Keratinocyte (primary cell): ENCODE measurements at regions not wholly inside any gene's neighbourhood (a gene's known extent, or its start where the extent isn't known, plus 50 kb on each side); places are given as distances from the start of the nearest gene placed in this dataset.

Experiments
- DNase-seq: peaks from one replicate; pipeline ENCODE4 v3.0.0-alpha.2; 2011; ENCODE audit warnings: low read depth, missing footprints, low spot score
- FAIRE-seq: peaks from 2 replicates; lab custom pipeline; 2011; peaks lifted over from hg19 to GRCh38; lab: Jason Lieb, UNC
- H2AFZ ChIP-seq: 2 replicates; pipeline ENCODE4 v1.6.0; 2012; ENCODE audit warnings: low read length, control low read depth, inconsistent platforms; ENCODE audit not compliant: control insufficient read depth
- H3K27ac ChIP-seq: 2 replicates; pipeline ENCODE4 v1.5.1; 2011; ENCODE audit warnings: low read length; ENCODE audit not compliant: control insufficient read depth, insufficient read depth
- H3K27me3 ChIP-seq: 3 replicates; pipeline ENCODE4 v1.6.0; 2011; ENCODE audit warnings: low read length; ENCODE audit not compliant: control insufficient read depth, insufficient read depth; ENCODE audit errors: extremely low read depth
- H3K36me3 ChIP-seq, 2 experiments: 2 replicates in 1 of 2; 3 replicates in 1 of 2; pipeline ENCODE4 v1.5.1; 2011; ENCODE audit warnings: low read length in 2 of 2, mild to moderate bottlenecking in 1 of 2; ENCODE audit not compliant: control insufficient read depth in 2 of 2, insufficient read depth in 2 of 2; ENCODE audit errors: extremely low read depth in 1 of 2
- H3K4me1 ChIP-seq: 3 replicates; pipeline ENCODE4 v1.5.1; 2011; ENCODE audit warnings: low read length; ENCODE audit not compliant: control insufficient read depth, insufficient read depth; ENCODE audit errors: extremely low read depth
- H3K4me2 ChIP-seq: 3 replicates; pipeline ENCODE4 v1.6.0; 2011; ENCODE audit warnings: low read depth, low read length; ENCODE audit not compliant: control insufficient read depth, insufficient read depth; ENCODE audit errors: extremely low read depth
- H3K4me3 ChIP-seq, 3 experiments: fragments of 200-600 bp in 1 of 3; sonication (generic) in 1 of 3; 2 replicates in 2 of 3; 3 replicates in 1 of 3; pipeline ENCODE4 v1.5.1; 2011 to 2016; ENCODE audit warnings: low read length in 3 of 3, mild to moderate bottlenecking in 3 of 3, control low read depth in 2 of 3, inconsistent platforms in 1 of 3, low read depth in 1 of 3, mixed read lengths in 1 of 3, mixed run types in 1 of 3, moderate library complexity in 1 of 3; ENCODE audit not compliant: control insufficient read depth in 2 of 3, insufficient read depth in 2 of 3; ENCODE audit errors: extremely low read depth in 1 of 3
- H3K79me2 ChIP-seq: 2 replicates; pipeline ENCODE4 v1.6.0; 2012; ENCODE audit warnings: low read length; ENCODE audit not compliant: control insufficient read depth, insufficient read depth
- H3K9ac ChIP-seq: 3 replicates; pipeline ENCODE4 v1.6.0; 2011; ENCODE audit warnings: low read length; ENCODE audit not compliant: control insufficient read depth, insufficient read depth; ENCODE audit errors: extremely low read depth
- H3K9me1 ChIP-seq: 3 replicates; pipeline ENCODE4 v1.6.0; 2011; ENCODE audit warnings: low read length; ENCODE audit not compliant: control insufficient read depth, insufficient read depth; ENCODE audit errors: extremely low read depth
- H3K9me3 ChIP-seq: 2 replicates; pipeline ENCODE4 v1.5.1; 2012; ENCODE audit warnings: low read depth, low read length; ENCODE audit not compliant: control insufficient read depth
- H4K20me1 ChIP-seq: 3 replicates; pipeline ENCODE4 v1.6.0; 2011; ENCODE audit warnings: low read length; ENCODE audit not compliant: control insufficient read depth, insufficient read depth; ENCODE audit errors: extremely low read depth
- CTCF ChIP-seq, 3 experiments: IDR thresholded peaks in 1 of 3; conservative IDR thresholded peaks in 1 of 3; optimal IDR thresholded peaks in 1 of 3; 2 replicates in 2 of 3; 3 replicates in 1 of 3; pipeline versions ENCODE3 to v1.5.1; 2011; ENCODE audit warnings: low read length in 3 of 3, mild to moderate bottlenecking in 3 of 3, moderate library complexity in 2 of 3, control low read depth in 1 of 3, inconsistent platforms in 1 of 3; ENCODE audit not compliant: insufficient read depth in 2 of 3; ENCODE audit errors: extremely low read depth in 1 of 3
- EZH2 ChIP-seq: IDR thresholded peaks from one replicate; pipeline ENCODE4 v1.6.1; 2012; ENCODE audit warnings: inconsistent platforms, mild to moderate bottlenecking, low read length, moderate library complexity
- dilution Hi-C: fragments of 300-500 bp; cut with MboI; formaldehyde crosslinking; loops from one replicate; pipeline ENCODE4 v1.7.0; 2020; ENCODE audit warnings: low sequenced_read_pairs; ENCODE audit not compliant: extremely low pct_ligation_motif_present

- Histone ChIP-seq H3K27ac (no peak overlapping the region), H3K9me3 (peaks cover 28% of the 10 kb centered on the region), H3K27me3 (no peaks in the 10 kb centered on the region), H4K20me1 (no peaks in the 10 kb centered on the region), H3K79me2 (no peaks in the 10 kb centered on the region), H3K4me3 (no peak overlapping the region), H3K4me1 (no peaks in the 10 kb centered on the region), H3K4me2 (no peak overlapping the region), H2AFZ (no peak overlapping the region), H3K9me1 (no peaks in the 10 kb centered on the region), H3K36me3 (no peaks in the 10 kb centered on the region), H3K9ac (no peak overlapping the region)
- DNase-seq, result no peak
- dilution Hi-C loops, result no loop called here
- no peak for FAIRE-seq
- TF ChIP-seq CTCF (optimal IDR thresholded peaks at IDR 0.05 in 1 of 3, IDR thresholded peaks at IDR 0.05 in 1 of 3, conservative IDR thresholded peaks at IDR 0.05 in 1 of 3; ENCODE audit: extremely low read depth in 1 of 3, insufficient read depth in 2 of 3, low read length in 3 of 3) (no peak), EZH2 (no peak)
Measured at GRCh38 chr22:49036513-49036912, 791.2 kb downstream of the BRD1 start.

GRCh38 chr22:49035818-49036457 is 791.7 kb downstream of the BRD1 start:
- Histone ChIP-seq H3K27me3 (no peaks in the 10 kb centered on the region), H3K9ac (no peak overlapping the region), H3K79me2 (no peaks in the 10 kb centered on the region), H3K4me3 (no peak overlapping the region), H3K36me3 (no peaks in the 10 kb centered on the region), H3K9me1 (no peaks in the 10 kb centered on the region), H3K27ac (no peak overlapping the region), H4K20me1 (no peaks in the 10 kb centered on the region), H3K9me3 (peaks cover 30% of the 10 kb centered on the region), H2AFZ (no peak overlapping the region), H3K4me1 (no peaks in the 10 kb centered on the region), H3K4me2 (no peak overlapping the region)
- dilution Hi-C loops, result no loop called here
- FAIRE-seq (no peak), DNase-seq (no peak)
- TF ChIP-seq CTCF (optimal IDR thresholded peaks at IDR 0.05 in 1 of 3, IDR thresholded peaks at IDR 0.05 in 1 of 3, conservative IDR thresholded peaks at IDR 0.05 in 1 of 3; ENCODE audit: extremely low read depth in 1 of 3, insufficient read depth in 2 of 3, low read length in 3 of 3) (no peak), EZH2 (no peak)
